Non-pigmented ciliary epithelial cell (primary cell): ENCODE measurements at regions not wholly inside any gene's neighbourhood (a gene's known extent, or its start where the extent isn't known, plus 50 kb on each side); places are given as distances from the start of the nearest gene placed in this dataset.
"Not testable (repeated sequence)": the region's sequence is repeated elsewhere in the genome, so short reads cannot be mapped to it uniquely, and the experiment has no call there.

Experiments used
- DNase-seq: peaks from one replicate; pipeline ENCODE4 v3.0.0-alpha.2; 2010; ENCODE audit warnings: low read depth

DNA sequence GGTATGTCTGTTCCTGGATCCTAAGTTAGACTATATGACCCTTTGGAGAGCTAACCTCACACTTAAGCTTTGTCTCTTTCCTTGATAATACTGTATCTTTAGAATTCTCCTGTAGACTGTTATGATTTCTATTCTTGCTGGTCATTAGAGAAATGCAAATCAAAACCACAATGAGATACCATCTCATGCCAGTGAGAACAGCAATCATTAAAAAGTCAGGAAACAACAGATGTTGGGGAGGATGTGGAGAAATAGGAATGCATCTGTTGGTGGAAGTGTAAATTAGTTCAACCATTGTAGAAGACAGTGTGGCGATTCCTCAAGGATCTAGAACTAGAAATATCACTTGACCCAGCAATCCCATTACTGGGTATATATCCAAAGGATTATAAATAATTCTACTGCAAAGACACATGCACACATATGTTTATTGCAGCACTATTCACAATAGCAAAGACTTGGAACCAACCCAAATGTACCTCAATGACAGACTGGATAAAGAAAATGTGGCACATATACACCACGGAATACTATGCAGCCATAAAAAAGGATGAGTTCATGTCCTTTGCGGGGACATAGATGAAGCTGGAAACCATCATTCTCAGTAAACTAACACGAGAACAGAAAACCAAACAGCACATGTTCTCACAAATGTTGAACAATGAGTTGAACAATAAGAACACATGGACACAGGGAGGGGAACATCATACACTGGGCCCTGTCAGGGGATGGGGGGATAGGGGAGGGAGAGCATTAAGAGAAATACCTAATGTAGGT, 867.8 kb upstream of the ADGRB3 start:
- not testable (repeated sequence) for DNase-seq

DNA sequence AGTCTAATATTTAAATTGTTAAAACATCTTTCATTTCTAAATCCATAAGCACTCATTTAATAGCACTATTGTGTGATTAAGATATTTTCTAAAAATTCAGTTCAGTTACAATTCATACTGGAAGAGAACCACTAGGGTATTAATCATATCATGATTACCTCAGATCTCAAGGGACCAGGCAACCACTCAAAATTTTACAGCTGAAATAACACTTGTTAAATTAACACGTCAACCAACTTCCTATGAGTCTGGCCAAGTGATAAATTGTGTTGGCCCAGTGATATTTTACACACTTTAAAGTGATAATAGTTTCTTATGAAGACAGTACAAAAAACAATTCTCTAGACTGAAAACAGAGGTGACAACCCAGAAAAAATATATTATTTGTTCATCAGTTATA, 869.0 kb upstream of the ADGRB3 start:
- no peak for DNase-seq

DNA sequence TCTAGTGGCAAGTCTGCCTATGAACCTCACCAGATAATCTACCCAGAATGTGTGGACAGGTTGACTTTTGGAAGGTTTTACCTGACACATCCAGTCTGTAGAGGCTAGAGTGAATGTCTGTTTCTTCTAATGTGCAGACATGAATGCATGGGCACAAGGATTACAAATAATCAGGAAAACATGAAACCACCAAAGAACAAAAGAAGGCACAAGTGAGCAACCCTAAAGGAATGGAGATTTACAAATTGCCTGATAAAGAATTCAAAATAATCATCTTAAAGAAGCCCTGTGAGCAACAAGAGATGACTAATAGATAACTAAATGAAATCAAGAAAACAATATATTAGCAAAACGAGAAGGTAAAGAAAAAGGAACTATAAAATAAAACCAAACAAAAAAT, 876.1 kb upstream of the ADGRB3 start:
- no peak for DNase-seq

DNA sequence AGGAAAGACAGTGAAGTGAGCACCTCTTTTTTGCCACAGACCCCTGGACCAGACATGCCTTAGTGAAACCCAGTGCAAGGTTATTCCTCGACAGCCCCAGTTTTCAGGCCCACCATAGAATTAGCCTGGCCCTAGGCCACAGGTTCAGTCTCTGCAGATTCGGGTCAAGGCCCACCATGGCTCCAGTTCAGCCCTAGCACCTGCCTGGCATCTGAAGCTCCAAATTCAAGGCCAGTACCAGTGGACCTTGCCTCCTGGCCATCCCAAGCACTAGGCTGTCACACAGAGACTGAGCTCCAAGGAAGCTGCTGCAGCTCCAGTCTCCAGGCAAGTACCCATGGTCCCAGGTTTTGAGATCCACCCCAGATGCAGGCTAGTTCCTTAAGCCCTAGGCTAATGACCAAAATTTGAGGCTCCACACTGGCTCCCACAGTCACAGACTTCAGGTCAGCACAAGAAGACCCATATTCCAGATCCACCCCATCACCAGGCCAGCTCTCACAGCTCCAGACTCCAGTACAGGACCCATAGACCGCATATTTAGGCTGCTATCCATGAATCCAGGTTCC, 877.5 kb upstream of the ADGRB3 start:
- no peak for DNase-seq

DNA sequence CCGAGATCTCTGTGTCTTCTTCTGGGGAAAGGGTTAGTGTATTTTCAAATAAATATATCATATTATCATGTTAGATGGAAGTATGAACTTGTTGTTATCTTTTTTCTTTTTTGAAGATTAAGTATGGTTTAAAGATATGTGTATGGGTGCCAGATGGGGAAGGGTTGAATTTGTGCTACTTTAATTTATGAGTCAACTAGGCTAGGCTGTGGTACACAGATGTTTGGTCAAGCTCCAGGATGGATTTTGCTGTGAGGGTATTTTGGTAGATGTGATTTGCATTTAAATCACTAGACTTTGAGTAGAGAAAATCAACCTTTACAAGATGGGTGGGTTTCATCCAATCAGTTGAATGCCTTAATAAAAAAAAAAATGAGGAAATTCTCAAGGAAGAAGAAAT, 886.6 kb upstream of the ADGRB3 start:
- DNase-seq, result no peak

DNA sequence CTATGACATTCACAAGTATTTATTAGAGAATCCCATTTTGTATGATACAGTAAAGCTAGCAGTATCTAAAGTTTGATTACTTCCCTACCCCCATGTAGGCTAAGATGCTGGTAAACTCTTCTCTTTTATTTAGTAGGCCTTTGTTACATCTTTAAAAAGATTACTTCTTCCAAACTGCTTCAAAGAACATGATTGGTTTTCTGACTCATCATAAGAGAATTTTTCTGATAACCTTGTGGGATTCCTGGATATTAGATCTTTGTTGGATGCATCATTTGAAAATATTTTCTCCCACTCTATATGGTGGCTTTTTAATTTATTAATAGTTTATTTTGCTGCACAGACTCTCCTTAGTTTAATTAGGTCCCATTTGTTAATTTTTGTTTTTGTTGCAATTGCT, 898.3 kb upstream of the ADGRB3 start:
- no peak for DNase-seq

DNA sequence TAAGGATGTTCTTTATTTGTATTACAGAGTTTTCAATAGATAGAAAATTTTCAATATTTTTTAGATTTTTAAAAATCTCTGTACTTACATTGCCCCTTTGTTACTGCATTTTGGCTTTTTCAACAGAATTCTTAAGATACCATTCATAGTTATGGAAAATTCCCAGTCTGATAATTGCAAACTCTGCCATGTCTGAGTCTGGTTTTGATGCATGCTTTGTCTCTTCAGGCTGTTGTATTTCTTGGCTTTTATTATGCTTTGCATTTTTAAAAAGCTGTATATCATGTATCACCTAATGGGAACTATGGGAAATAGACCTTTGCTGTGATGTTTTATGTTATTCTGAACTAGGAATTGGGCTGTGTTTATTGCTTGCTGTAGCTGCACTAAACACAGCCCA, 898.9 kb upstream of the ADGRB3 start:
- DNase-seq, result no peak

DNA sequence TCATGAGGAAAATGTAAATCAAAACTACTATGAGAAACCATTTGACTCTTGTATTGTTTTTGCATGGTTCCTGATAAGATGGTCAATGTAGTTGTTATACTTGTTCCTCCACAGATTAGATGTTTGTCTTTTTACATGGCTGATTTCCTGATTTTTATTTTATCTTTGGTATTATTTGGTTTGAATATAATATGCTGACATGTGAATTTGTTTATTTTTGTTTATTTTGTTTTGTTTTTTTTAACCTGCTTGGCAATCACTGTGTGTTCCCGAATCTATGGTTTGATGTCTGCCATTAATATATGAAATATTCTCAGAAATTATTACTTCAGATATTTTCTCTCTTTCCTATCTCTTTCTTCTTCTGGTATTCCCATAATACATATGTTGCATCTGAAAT, 899.5 kb upstream of the ADGRB3 start:
- no peak for DNase-seq

DNA sequence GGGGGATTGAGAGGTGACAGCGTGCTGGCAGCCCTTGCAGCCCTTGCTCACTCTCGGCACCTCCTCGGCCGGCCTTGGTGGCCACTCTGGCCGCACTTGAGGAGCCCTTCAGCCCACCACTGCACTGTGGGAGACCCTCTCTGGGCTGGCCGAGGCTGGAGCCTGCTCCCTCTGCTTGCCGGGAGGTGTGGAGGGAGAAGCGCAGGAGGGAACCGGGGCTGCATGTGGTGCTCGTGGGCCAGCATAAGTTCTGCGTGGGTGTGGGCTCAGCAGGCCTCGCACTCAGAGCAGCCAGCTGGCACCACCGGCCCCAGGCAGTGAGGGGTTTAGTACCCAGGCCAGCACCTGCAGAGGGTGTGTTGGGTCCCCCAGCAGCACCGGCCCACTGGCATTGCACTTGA, 912.2 kb upstream of the ADGRB3 start:
- DNase-seq, result no peak

DNA sequence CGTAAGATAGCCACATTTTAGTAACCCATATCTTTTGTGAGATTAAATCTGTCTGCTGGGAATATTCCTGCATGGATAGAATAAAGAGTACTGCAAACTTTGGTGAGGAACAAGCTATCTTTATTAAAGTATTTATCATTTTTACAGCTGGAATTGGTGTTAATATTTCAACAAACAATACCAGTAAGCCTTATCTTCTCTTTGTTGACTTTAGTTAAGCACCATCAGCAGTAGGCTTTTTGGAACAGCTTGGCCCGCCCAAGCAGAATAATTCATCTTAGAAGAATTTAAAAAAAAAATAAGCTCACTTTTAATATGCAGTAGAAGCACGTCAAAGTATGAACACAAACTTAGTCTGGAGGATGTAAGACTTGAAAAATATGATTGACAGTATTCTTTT, 917.8 kb upstream of the ADGRB3 start:
- DNase-seq, result peak; percentile 31

DNA sequence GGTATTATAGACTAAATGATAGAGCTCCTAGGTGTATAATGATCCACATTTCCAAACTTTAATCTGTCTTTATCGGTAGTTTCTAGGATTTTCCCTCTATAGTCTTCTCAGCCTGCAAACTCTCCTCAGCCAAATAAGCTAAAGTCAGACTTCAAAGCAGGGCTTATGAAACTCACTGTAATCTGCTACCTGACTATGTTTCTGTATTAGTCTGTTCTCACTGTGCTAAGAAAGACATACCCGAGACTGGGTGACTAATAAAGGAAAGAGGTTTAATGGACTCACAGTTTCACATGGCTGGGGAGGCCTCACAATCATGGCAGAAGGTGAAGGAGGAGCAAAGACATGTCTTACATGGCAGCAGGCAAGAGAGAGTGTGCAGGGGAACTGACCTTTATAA, 928.7 kb upstream of the ADGRB3 start:
- DNase-seq, result no peak

DNA sequence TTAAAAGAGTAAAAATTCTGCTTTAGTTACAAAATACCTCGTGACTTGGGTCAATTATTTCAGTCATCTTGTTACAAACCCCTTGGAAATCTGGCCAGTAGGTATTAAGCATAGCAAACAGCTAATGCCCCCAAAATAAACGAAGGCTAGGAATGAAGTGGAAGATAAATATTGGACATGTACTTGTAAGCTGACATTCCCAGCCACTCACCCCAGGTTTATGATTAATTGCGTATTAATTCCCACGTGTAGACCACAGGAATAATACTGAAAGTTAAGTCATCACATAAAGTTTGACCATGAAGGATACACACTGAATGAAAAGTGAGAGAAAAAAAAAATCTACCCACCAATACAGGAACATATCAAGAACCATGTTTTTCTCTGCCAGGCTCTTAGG, 936.5 kb upstream of the ADGRB3 start:
- no peak for DNase-seq

DNA sequence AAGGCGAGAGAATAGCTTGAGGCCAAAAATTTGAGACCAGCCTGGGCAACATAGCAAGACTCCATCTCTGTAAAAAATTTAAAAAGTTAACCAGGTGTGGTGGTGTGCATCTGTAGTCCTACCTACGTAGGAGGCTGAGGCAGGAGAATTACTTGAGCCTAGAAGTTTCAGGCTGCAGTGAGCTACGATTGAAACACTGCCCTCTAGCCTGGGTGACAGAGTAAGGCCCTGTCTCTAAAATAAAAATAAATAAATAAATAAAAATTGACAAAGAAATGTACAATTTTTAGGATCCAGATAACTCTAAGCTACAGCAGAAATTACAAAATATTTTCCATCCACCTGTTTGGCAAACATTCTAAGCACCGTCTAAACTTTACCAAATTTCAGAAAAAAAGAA, 941.0 kb upstream of the ADGRB3 start:
- no peak for DNase-seq

DNA sequence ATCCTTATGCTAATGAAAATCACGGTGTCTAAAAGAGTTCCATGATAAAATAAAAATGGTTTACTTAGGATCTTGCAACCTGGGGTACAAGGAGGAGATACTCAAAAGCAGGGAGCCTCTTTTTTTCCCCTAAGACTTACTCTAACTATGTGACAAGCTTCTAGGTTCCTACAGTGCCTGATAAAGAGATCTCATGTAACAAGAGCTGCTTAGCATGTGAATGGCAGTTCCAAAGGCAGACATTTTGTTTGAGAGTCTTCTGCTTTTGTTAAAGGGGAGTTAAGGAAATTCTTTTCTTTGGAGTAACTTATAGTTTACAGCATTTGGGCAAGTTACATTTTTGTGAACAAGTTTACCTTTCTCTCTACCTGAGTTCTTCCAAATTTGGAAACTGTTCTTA, 945.8 kb upstream of the ADGRB3 start:
- no peak for DNase-seq

DNA sequence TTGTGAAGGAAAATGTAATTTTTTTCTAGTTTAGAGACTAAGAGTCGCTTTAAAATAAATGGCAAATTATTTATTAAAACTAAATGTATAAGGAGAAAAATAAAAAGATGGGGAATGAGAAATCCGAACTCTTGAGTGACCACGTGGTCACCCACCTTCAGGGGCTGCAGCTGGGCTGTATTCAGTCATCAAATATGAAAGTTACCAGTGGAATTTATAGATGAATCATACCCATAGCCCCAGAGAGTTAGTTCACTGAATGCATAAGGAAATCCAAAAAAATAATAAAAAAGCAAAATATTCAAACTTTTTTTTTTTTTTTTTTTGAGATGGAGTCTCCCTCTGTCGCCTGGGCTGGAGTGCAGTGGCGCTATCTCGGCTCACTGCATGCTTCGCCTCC, 947.7 kb upstream of the ADGRB3 start:
- DNase-seq, result no peak

DNA sequence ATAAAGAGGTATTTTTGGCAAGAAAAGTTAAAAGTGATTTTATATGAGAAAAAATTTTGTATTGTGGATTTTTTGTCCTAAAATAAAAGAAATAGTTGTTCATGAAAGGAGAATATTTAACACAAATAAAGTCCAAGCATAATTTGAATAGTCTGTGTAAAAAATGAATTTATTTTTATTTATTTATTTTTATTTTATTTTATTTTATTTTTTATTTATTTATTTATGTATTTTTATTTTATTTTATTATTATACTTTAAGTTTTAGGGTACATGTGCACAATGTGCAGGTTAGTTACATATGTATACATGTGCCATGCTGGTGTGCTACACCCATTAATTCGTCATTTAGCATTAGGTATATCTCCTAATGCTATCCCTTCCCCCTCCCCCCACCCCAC, 948.9 kb upstream of the ADGRB3 start:
- not testable (repeated sequence) for DNase-seq

DNA sequence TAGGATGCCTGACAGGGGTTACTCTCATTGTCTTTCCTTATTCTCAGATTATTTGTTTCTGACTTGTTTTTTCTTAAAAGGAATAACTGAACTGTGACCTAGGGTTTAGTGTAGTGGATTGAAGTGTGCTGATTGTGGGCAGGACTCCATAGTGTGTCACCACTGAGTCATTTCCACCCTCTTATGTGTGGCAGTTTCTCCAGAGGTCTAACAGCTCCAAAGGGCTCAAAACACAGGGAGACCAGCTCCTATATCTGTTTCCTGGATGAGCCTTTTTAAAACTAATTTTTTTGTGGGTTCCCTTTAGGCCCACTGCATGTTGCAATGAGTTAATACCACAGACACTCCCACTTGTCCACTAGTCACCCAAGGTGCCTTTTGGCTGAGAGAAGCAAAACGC, 951.1 kb upstream of the ADGRB3 start:
- peak; percentile 37 for DNase-seq

DNA sequence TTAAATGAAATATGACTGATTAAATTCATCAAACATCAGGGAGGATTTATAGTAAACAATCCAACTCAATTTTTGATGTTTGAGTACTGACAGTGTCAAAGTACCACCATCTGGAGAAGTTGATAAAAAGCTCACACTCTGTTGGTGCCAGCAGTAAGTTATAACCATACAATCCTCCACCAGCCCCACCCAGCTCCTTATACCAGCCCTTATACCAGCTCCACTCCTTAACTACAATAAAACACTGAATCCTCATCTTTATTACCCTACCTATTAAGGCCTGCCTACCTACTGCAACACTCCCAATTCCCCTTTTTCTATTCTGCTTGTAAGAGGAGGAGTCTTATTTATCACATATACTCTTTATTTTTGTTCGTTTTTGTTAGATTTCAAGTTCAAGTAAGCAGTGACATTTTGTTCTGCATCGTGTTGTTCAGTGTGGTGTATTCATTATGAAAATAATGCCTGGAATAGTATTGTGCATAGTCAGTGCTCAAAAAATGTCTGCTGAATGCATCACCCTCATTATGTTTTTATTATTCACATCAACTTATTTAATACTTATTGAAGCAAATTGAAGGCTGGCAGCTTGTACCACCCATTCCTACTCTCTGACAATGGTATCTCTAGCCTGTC, 954.7 kb upstream of the ADGRB3 start:
- DNase-seq, result peak; percentile 42

DNA sequence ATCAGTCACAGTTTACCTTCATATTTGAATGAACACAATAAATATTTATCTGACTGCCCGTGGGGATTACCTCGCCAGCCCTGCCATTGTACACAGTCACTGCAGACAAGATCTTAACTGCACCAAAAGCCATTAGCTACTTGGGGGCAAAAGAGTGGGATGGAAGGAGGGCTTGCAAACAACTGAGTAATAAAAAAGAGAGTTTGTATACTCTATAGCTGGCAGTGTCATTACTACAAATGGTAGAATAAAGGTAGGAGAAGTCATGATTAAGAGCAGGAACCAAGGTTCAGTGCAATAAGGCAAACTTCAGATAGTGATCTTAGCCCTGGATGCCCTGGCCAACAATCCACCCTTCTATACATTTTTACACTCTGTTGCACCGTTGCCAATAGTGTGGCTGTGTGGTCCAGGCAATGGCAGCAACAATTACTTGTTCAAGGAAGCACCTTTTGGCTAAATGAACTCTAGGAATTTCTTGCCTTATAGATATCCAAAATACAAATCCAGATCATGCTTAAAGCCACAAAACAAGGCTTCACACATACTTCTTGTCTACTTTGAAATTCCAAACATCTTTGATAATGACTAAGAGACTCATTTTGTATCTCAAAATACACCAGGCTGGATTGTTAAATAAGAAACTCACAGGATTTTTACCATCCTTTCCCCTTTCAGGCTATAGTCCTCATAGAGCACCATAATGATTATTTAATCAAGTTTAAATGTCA, 955.4 kb upstream of the ADGRB3 start:
- DNase-seq, result no peak

DNA sequence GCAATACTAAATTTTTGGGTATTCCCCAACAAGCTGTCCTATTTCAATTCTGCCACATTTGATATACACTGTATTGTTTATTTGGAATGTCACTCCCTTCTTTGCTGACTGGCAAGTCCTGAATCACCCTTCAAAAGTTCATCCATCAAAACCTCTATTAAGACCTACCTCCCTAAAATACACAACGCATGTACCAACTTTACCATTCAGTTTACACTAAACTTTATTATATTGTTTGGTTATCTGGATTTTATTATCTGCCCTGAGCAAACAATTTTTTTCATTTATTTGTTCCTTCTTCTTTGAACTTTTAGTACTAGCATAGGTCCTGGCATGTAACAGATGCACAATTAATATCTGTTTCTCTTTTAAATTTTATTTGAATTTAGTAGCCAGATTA, 958.2 kb upstream of the ADGRB3 start:
- DNase-seq, result no peak

DNA sequence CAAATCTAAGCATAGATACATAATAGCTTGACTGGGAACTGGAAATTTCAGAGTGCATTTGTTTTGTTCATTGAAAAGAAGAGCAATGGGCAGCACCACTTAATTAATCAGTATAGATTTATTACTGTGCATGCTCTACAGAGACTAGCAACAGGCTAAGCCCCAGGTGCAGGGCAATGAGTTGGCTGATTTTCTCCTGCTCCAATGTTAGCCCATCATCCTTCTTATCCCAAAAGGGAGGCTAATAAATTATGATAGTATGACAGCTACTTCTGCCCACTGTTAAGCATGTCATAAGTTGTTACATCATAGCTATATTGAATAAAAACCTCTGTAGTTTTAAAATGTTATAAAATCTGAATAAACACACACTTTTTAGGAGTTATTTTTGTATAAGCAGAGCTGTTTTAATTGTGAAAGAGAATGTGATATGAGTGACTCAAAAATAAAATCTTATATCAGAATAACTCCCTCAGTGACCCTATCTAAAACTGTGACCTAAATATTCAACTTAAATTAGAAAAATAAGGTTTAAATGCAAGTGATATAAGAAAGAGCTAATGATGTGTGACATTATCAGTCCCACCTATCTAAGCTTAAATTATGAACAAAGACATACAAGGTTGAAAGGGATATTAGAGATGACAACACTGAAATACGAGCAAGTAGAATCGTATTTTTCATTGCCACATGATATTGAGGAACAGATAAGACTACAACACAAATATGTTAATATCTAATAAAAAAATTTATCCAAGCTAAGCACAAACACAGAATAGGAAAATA, 967.3 kb upstream of the ADGRB3 start:
- DNase-seq, result no peak
